Fibroblast of peridontal ligament (primary cell): ENCODE measurements at regions not wholly inside any gene's neighbourhood (a gene's known extent, or its start where the extent isn't known, plus 50 kb on each side); places are given as distances from the start of the nearest gene placed in this dataset.

ENCODE experiments used
- DNase-seq: peaks from one replicate; pipeline ENCODE4 v3.0.0-alpha.2; 2010; ENCODE audit errors: extremely low read depth

GRCh38 chr2:18927525-18928232 lies 338.3 kb upstream of the NT5C1B start:
- DNase-seq = peak; percentile 29

- no peak for DNase-seq
Measured at GRCh38 chr2:18926631-18927524, 337.5 kb upstream of the NT5C1B start.

- peak; percentile 94 for DNase-seq
Measured at GRCh38 chr2:18925296-18925695, 335.9 kb upstream of the NT5C1B start.

GRCh38 chr2:18924886-18925285 lies 335.5 kb upstream of the NT5C1B start:
- no peak for DNase-seq

GRCh38 chr2:18924386-18924785 lies 335.0 kb upstream of the NT5C1B start:
- no peak for DNase-seq

- DNase-seq = no peak
Measured at GRCh38 chr2:18922276-18922675, 332.9 kb upstream of the NT5C1B start.

GRCh38 chr2:18918280-18918679 lies 328.9 kb upstream of the NT5C1B start:
- no peak for DNase-seq

- no peak for DNase-seq
Measured at GRCh38 chr2:18915227-18915626, 325.9 kb upstream of the NT5C1B start.

GRCh38 chr2:18913512-18913911 lies 324.1 kb upstream of the NT5C1B start:
- DNase-seq = no peak

- DNase-seq = no peak
Measured at GRCh38 chr2:18912225-18912888, 323.0 kb upstream of the NT5C1B start.

GRCh38 chr2:18911416-18911815 lies 322.0 kb upstream of the NT5C1B start:
- no peak for DNase-seq

GRCh38 chr2:18910843-18911242 lies 321.5 kb upstream of the NT5C1B start:
- DNase-seq = peak; percentile 99

GRCh38 chr2:18907937-18908336 lies 318.6 kb upstream of the NT5C1B start:
- DNase-seq = no peak

- DNase-seq = no peak
Measured at GRCh38 chr2:18907508-18907907, 318.1 kb upstream of the NT5C1B start.

- no peak for DNase-seq
Measured at GRCh38 chr2:18903750-18904149, 314.4 kb upstream of the NT5C1B start.

GRCh38 chr2:18901242-18901641 lies 311.9 kb upstream of the NT5C1B start:
- DNase-seq = peak; percentile 79

GRCh38 chr2:18900691-18901141 lies 311.3 kb upstream of the NT5C1B start:
- peak; percentile 80 for DNase-seq

GRCh38 chr2:18899725-18900124 lies 310.4 kb upstream of the NT5C1B start:
- peak; percentile 88 for DNase-seq

GRCh38 chr2:18898271-18898670 lies 308.9 kb upstream of the NT5C1B start:
- DNase-seq = peak; percentile 49

- DNase-seq = peak; percentile 83
Measured at GRCh38 chr2:18896125-18896764, 306.9 kb upstream of the NT5C1B start.

GRCh38 chr2:18891600-18892345 lies 302.4 kb upstream of the NT5C1B start:
- DNase-seq = peak; percentile 86
